Heart left ventricle (tissue), 16 donors: ENCODE measurements at regions not wholly inside any gene's neighbourhood (a gene's known extent, or its start where the extent isn't known, plus 50 kb on each side); places are given as distances from the start of the nearest gene placed in this dataset.

Experiments
- ATAC-seq, 4 donors: fragments of 200-7000 bp; cut with Tn5 transposase; one replicate each; pipeline ENCODE4 v1.9.1; 2020 to 2022; ENCODE audit warnings: moderate library complexity in 4 of 4, mild to moderate bottlenecking in 3 of 4, moderate number of reproducible peaks in 1 of 4
- DNase-seq, 5 donors: peaks; one replicate each; pipeline ENCODE4 v3.0.0-alpha.2; 2020
- H3K27ac ChIP-seq, 12 donors: fragments of 200-600 bp; sonication (generic) in 4 of 12; one replicate each; pipeline versions ENCODE4 v1.5.0 to v1.8.0; 2016 to 2022; ENCODE audit warnings: mild to moderate bottlenecking in 2 of 12
- H3K27me3 ChIP-seq, 9 donors: fragments of 200-600 bp; sonication (generic) in 2 of 9; one replicate each; pipeline versions ENCODE4 v1.5.1 to v1.8.0; 2016 to 2022; ENCODE audit warnings: mild to moderate bottlenecking in 3 of 9
- H3K36me3 ChIP-seq, 9 donors: fragments of 200-600 bp; sonication (generic) in 2 of 9; one replicate each; pipeline versions ENCODE4 v1.5.0 to v1.8.0; 2018 to 2022; ENCODE audit warnings: mild to moderate bottlenecking in 2 of 9
- H3K4me1 ChIP-seq, 12 donors: fragments of 200-600 bp; sonication (generic) in 4 of 12; one replicate each; pipeline versions ENCODE4 v1.5.0 to v1.8.0; 2016 to 2022; ENCODE audit warnings: mild to moderate bottlenecking in 3 of 12
- H3K4me3 ChIP-seq, 12 donors: fragments of 200-600 bp; sonication (generic) in 4 of 12; one replicate each; pipeline versions ENCODE4 v1.5.0 to v1.8.0; 2017 to 2022; ENCODE audit warnings: mild to moderate bottlenecking in 9 of 12, moderate library complexity in 4 of 12
- H3K9me3 ChIP-seq, 12 donors: fragments of 200-600 bp; sonication (generic) in 4 of 12; one replicate each; pipeline versions ENCODE4 v1.5.0 to v1.8.0; 2016 to 2022; ENCODE audit warnings: mild to moderate bottlenecking in 1 of 12
- POLR2A ChIP-seq, 2 donors: fragments of 450-650 bp; IDR thresholded peaks; one replicate each; pipeline ENCODE4 v1.6.1; 2017; ENCODE audit warnings: antibody characterized with exemption in 2 of 2, mild to moderate bottlenecking in 2 of 2, moderate library complexity in 2 of 2
- WGBS, 4 donors: extraction: QIAGEN DNeasy Blood & Tissue Kit in 2 of 4; methylation state at CpG; one replicate each; pipeline versions ENCODE4 v1.1.5 to v1.1.7; 2013 to 2018; 5-methylcytosine and 5-hydroxymethylcytosine counted together
- intact Hi-C, 10 donors: fragments of 100-400 bp; cut with DNase I; formaldehyde crosslinking; loops; one replicate each; pipeline versions ENCODE4 v1.11.1 to v1.14.2; 2022
- TF ChIP-seq, protein P1 (sequence below), 12 donors: fragments of 200-600 bp; sonication (generic) in 4 of 12; IDR thresholded peaks; one replicate each; pipeline versions ENCODE4 v1.5.0 to v1.8.0; 2018 to 2022; ENCODE audit warnings: antibody characterized with exemption in 12 of 12, mild to moderate bottlenecking in 5 of 12
- donor health status: ischemic (EF 13 %, LVEDD 7.1; RV severe dilation, severe dysfunction).
- donor health status: healthy with polysubstance abuse.
- donor health status: DM: no; HTN: yes; CAD: no.
- donor health status: DM: no; HTN: no; CAD: no.
- donor health status: ischemic (EF 25% LVEDD 6.9; RV normal size, moderate dysfunction).
- donor health status: ischemic (EF 25% LVEDD 5.7; RV mildly dilated, moderate dysfunction).
- donor health status: healthy.
- donor health status: DM: yes; HTN: yes; CAD: no.
- donor health status: ischemic (EF 35%, LVEDD 5.7; RV mildly dilated, moderate dysfunction).
- donor health status: nonischemic (EF 11% LVEDD 7.7; RV severe dilation, severe dysfunction).
- donor health status: DM: yes; HTN: yes; CAD: no.
- donor health status: PGD.
- donor health status: ischemic (EF 29% LVEDD 5.4; RV normal size, mild dysfunction).
- donor health status: nonischemic (EF 23%, LVEDD 6.1; RV moderate dilation, normal function).

DNA sequence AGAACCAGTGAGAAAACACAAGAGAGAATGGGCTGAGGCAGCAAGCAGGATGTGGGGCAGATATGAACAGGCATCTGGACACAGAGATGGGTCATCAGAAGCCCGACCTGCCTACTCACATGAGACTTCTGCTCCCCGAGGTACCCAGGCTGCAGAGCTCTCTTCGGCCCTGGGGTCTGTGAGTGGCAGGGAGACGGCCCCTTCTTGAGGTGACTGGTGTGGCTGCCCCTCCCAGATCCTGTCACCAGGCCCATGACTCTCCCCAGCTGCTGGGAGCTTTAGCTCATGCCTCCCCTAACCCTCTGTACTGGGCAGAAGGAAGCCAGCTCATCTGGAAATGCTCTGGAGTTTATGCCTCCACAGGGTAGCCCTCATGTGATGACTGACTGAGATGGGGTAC is 157.6 kb upstream of the PCBD1 start:
- no peak for ATAC-seq
- 67 to 88% (median 71%) methylated on average over 4 of the region's 4 CpGs for WGBS, 4 donors

DNA sequence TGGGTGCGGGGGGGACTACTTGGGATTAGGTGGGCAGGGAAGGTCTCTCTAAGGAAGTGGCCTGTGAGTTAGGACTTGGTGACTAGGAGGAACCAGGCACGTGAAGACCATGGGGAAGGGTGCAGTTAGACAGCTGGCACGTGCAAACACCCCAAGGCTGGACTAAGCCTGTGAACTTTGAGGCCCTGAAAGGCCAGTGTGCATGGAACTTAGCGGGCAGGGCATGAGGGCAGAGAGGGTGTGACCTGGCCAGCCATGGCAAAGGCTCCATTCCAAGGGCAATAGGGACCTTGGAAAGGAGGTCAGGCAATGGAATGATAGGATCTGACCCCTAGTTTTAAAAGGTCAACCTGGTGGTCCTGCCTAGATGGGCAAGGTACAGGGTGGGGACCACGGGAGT is 158.4 kb upstream of the PCBD1 start:
- Histone ChIP-seq H3K27me3 (no peaks in the 10 kb centered on the region), H3K4me1 (peaks cover 0 to 6% (median 0%) of the 10 kb centered on the region in 12 donors), H3K27ac (no peak overlapping the region), H3K4me3 (no peak overlapping the region), H3K36me3 (no peaks in the 10 kb centered on the region), H3K9me3 (no peaks in the 10 kb centered on the region)
- intact Hi-C loops, result no loop called here
- DNase-seq (no peak), ATAC-seq (no peak)
- WGBS, 4 donors, result 82 to 98% (median 93%) methylated on average over 5 of the region's 5 CpGs
- no peak for TF ChIP-seq POLR2A (IDR thresholded peaks at IDR 0.05)

More for the DNA sequence above, 157.6 kb upstream of the PCBD1 start:
- Histone ChIP-seq H3K27me3 (no peaks in the 10 kb centered on the region), H3K27ac (no peak overlapping the region), H3K9me3 (no peaks in the 10 kb centered on the region), H3K4me1 (peaks cover 0 to 14% (median 0%) of the 10 kb centered on the region in 12 donors), H3K4me3 (no peak overlapping the region), H3K36me3 (no peaks in the 10 kb centered on the region)
- intact Hi-C loops, result no loop called here
- no peak for DNase-seq
- no peak for TF ChIP-seq POLR2A (IDR thresholded peaks at IDR 0.05)
- TF ChIP-seq, protein P1, sequence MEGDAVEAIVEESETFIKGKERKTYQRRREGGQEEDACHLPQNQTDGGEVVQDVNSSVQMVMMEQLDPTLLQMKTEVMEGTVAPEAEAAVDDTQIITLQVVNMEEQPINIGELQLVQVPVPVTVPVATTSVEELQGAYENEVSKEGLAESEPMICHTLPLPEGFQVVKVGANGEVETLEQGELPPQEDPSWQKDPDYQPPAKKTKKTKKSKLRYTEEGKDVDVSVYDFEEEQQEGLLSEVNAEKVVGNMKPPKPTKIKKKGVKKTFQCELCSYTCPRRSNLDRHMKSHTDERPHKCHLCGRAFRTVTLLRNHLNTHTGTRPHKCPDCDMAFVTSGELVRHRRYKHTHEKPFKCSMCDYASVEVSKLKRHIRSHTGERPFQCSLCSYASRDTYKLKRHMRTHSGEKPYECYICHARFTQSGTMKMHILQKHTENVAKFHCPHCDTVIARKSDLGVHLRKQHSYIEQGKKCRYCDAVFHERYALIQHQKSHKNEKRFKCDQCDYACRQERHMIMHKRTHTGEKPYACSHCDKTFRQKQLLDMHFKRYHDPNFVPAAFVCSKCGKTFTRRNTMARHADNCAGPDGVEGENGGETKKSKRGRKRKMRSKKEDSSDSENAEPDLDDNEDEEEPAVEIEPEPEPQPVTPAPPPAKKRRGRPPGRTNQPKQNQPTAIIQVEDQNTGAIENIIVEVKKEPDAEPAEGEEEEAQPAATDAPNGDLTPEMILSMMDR (IDR thresholded peaks at IDR 0.05), result no peak

DNA sequence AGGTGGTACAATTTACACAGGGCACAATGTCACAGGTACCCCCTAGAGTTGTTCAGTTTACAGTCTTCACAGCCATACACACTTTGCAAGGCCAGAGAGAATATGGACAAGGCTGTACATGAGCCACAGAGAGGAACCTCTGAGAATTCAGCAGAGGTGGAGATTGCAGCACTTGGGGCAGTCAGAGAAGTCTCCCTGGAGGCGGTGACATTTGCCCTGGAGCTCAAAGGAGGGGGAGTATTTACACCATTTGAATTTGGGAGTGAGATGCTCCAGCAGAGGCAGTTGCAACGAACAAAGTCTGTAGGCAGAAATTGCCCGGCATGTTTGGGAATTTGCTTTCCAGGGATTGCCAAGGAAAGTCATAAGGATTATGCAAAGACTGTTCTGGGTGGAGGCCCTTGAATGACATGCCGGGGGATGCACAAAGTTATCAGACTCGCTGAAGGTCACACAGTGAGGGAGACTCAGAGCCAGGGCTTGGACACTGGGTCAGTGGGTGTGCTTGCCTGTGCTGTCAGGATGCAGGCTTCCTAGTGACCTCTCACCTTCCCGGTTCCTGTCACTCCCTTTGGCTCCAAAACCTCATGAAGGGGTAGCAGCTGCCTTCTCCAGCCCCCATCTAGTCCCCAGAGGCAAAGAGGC is 160.7 kb upstream of the PCBD1 start:
- peaks cover 0 to 6% (median 0%) of the 10 kb centered on the region in 12 donors for H3K4me1 ChIP-seq
- no peaks in the 10 kb centered on the region for H3K27me3 ChIP-seq
- TF ChIP-seq POLR2A (IDR thresholded peaks at IDR 0.05), result no peak
- no peak overlapping the region for H3K27ac ChIP-seq
- DNase-seq (no peak), ATAC-seq (peak in 1 of 4 donors; percentile 23)
- intact Hi-C loops, result no loop called here
- no peak overlapping the region for H3K4me3 ChIP-seq
- no peaks in the 10 kb centered on the region for H3K36me3 ChIP-seq
- 42 to 67% (median 54%) methylated on average over 6 of the region's 6 CpGs for WGBS, 4 donors
- no peaks in the 10 kb centered on the region for H3K9me3 ChIP-seq

DNA sequence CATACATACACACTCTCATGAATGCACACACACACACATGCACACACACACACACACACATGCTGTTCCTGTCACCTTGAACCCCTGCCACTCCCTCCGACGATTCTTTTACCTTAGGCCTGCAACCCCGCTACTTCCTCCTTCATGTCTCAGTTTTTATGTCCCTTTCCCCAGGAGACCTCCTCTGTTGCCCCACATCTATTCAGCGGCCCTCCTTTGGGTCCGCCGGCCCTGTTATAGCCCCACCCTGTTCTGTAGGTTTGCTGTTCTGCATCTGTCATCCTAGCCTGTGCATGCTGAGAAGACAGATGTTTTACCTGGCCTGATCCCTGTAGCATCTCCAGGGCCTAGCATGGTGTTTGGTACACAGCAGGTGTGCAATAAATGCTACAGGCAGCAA is 161.6 kb upstream of the PCBD1 start:
- ATAC-seq (no peak), DNase-seq (peak in 1 of 5 donors; percentile 11)
- Histone ChIP-seq H3K4me3 (no peak overlapping the region), H3K36me3 (no peaks in the 10 kb centered on the region), H3K9me3 (peaks cover 0 to under 1% (median 0%) of the 10 kb centered on the region in 12 donors), H3K4me1 (peaks cover 0 to 6% (median 0%) of the 10 kb centered on the region in 12 donors), H3K27me3 (no peaks in the 10 kb centered on the region), H3K27ac (no peak overlapping the region)
- WGBS, 4 donors, result 89 to 93% (median 92%) methylated on average over 6 of the region's 6 CpGs
- TF ChIP-seq POLR2A (IDR thresholded peaks at IDR 0.05), result no peak
- TF ChIP-seq, protein P1 (IDR thresholded peaks at IDR 0.05), result no peak
- intact Hi-C loops, result no loop called here

DNA sequence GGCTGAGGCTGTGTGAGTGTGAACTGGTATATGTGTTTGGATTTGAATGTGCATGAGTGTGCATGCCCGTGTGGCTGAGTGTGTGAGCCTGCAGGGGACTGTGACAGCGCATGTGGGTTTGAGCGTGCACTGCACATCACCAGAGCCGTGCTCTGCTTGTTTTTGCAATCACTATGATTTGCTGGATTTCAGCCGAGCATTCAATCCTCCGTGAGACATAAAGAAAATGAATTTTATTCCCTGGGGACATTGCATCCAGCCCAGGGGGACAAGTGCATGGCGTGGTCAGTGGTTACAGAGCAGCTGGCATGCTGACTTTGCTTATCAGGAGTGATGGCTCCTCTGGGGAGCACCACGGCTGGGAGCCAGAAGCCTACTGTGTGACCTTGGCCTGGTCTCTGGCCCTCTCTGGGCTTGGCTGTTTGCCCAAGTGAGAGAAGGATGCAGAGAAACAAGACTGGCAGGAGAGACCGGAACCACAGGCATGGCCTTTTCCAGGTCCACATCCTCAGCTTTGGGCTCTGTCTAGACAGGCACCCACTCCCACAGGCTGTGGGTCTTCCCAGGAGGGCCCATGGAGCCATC is 160.2 kb upstream of the UNC5B start:
- no peak for ATAC-seq
- TF ChIP-seq, protein P1 (IDR thresholded peaks at IDR 0.05), result no peak
- no peak for TF ChIP-seq POLR2A (IDR thresholded peaks at IDR 0.05)

More for the DNA sequence above, 160.2 kb upstream of the UNC5B start:
- intact Hi-C loops, result no loop called here
- H3K9me3 ChIP-seq, result peaks cover 0 to 4% (median 0%) of the 10 kb centered on the region in 12 donors
- H3K27me3 ChIP-seq, result no peaks in the 10 kb centered on the region
- DNase-seq, result peak in 1 of 5 donors; percentile 23
- 64 to 74% (median 71%) methylated on average over 9 of the region's 9 CpGs for WGBS, 4 donors
- H3K36me3 ChIP-seq, result no peaks in the 10 kb centered on the region
- H3K4me3 ChIP-seq, result no peak overlapping the region
- H3K27ac ChIP-seq, result no peak overlapping the region
- H3K4me1 ChIP-seq, result peaks cover 0 to 6% (median 0%) of the 10 kb centered on the region in 12 donors
